Activated T-cell treated with anti-CD3 and anti-CD28 coated beads, Interleukin-2, amount 50 U/mL, for 48 hours (primary cell): ENCODE measurements at regions not wholly inside any gene's neighbourhood (a gene's known extent, or its start where the extent isn't known, plus 50 kb on each side); places are given as distances from the start of the nearest gene placed in this dataset.

Source experiments
- DNase-seq, 2 experiments: peaks; one replicate each; pipeline ENCODE4 v3.0.0-alpha.2; 2020

DNA sequence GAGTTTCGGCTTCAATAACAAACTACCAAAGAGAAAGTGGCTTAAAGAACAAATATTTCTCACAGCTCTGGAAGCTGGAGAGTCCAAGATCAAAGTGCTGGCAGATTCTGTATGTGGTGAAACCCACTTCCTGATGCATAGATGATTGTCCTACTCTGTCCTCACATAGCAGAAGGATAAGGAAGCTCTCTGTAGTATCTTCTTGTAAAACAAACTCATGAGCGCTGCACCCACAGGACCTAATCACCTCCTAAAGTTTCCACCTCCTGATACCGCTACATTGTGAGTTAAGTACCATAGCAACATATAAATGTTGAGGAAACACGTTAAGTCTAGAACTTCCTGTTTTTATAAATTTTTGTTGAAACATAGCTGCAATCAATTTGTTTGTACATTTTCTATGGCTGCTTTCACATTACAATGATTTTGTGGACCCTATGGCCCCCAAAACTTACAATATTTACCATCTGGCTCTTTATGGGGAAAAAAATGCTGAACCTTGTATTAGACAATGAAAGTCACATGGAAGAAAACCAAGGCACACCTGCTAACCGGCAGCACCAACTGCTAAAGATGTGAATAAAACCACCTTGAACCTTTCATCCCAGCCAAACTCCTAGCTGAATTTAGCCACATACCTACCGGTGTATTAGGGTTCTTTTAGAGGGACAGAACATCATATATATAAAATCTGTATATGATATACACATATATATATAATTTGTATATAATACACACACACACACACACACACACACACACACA lies 1423.4 kb downstream of the NCAM2 start:
- DNase-seq: no peak

DNA sequence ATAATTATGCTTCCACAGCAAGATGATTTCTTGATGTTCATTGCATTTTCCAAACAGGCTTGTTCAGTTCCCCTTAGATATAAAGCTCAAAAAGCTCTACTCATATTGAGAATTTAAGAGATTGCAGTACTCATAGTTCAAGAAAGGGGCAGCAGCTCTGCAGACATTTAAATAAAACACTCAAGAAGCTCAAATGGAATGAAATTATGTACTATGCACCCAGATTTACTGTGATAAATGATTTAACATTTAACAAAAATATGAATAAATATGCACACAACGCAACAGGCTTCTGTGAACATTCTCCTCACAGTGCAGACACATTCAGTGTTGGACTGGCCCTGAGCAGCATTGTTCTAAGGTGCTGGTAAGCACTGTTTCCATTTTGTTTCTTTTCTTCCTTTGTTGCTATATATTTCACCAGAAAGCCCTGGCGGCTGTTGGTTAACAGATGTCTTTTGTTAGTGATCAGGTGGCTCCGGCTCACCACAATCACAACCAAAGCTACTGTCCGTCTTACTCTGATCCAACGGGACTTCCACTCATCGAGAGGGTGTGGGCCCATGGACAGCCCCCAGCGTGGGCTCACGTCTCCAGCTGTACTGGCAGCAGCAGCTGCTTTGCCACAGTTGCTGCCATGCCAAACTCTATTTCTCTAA lies 1440.3 kb downstream of the NCAM2 start:
- DNase-seq: no peak

DNA sequence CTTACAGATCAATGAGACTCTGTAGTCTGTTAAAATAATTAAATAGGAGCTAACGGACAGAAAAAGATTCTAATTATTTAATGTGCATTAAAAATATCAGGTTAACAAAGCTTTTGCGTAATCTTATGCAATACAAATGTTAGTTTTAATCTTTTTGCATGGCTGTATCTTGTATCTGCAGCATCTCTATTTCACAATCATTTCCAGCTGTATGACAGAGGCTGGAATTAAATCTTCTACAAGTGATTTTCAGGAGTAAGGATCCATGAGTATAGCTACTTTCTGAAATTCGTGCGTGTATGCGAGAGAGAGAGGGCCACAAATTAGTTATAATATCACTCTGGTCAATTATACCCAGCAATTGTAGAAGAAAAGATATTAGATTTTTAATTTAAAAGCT lies 1446.8 kb downstream of the NCAM2 start:
- DNase-seq: no peak

DNA sequence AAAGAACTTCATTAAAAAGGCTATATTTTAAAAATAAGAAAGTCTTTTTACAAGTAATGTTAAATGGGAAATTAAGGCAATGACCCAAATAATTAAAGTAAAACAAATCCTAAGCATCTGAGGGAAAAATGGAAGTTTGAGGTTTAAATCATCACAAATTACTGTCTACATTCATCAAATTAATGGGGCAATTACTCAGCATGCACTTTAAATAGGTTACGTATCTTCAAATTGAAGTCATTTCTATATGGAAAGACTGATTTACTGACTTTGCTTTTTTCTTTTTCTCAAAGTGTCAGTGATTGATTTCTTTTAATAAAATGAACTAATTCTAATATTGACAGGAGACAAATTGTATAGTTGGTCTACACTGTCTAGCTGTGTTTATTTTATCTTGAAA lies 1452.3 kb downstream of the NCAM2 start:
- no peak for DNase-seq

DNA sequence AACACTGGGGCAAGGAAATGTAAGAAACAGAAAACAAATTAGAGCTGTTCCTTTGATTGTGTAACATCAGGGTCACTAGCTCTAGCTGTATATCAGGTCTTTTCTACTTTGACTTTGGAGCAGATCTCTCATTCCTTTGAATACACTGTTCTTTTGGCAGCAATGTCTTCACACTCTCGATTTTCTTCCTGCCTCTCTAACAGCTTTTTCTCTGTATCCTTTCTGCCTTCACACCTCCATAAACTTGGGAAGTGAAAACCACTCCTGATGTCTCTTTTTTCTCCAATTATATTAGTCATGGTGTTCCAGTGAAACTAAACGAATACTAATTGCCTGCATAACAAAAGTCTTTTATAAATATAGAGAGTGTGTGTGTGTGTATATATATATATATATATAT lies 1458.0 kb downstream of the NCAM2 start:
- no peak for DNase-seq

DNA sequence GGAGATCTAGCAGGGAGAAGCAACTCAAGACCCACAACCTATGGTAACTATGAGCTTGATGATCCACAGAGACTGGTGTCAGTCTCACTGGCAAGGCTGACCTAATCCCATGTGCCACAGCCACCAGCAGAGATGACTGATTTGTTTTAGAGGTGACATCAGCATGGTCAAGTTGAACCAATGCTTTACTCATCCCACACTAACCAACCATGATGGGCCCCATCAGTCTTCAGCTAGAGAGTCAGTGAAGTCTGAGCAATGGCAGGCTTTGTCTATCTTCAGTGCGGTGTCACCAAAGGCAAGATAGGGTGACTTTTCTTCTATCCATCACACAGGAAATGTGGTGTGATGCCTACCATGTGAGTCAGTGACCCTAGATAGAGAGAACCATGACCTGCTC lies 1470.7 kb downstream of the NCAM2 start:
- DNase-seq: no peak

DNA sequence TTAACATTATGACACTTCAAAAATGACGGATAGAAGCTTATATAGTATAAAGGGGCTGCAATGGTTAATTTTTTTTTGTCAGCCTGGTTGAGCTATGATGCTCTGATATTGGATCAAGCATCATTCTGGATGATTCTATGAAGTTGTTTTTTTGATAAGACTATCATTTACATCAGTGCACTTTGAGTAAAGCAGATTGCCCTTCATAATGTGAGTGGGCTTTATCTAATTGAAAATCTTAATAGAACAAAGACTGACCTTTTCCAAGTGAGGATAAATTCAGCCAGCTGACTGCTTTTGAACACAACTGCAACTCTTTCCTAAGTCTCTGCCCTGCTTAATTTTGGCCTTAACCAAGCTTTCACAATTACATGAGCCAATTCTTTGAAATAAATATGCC lies 1476.2 kb downstream of the NCAM2 start:
- no peak for DNase-seq

DNA sequence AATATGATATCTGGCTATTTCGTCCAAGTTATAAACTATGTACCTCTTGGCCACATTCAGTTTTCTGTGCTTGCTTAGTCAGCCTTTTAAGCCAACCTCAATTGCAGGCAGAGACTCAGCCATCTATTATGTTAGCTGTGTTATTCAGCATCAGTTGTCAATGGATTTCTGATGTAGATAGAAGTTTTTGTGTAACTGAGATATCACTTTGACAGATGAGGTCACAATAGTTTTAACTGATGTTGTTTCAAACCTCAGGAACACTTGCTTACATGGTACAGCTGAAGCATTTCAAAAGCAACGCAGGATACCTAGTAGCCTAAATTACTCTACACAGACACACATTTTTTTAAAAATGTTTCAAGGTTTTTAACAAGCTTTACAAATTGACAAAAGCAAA lies 1478.0 kb downstream of the NCAM2 start:
- DNase-seq: no peak

DNA sequence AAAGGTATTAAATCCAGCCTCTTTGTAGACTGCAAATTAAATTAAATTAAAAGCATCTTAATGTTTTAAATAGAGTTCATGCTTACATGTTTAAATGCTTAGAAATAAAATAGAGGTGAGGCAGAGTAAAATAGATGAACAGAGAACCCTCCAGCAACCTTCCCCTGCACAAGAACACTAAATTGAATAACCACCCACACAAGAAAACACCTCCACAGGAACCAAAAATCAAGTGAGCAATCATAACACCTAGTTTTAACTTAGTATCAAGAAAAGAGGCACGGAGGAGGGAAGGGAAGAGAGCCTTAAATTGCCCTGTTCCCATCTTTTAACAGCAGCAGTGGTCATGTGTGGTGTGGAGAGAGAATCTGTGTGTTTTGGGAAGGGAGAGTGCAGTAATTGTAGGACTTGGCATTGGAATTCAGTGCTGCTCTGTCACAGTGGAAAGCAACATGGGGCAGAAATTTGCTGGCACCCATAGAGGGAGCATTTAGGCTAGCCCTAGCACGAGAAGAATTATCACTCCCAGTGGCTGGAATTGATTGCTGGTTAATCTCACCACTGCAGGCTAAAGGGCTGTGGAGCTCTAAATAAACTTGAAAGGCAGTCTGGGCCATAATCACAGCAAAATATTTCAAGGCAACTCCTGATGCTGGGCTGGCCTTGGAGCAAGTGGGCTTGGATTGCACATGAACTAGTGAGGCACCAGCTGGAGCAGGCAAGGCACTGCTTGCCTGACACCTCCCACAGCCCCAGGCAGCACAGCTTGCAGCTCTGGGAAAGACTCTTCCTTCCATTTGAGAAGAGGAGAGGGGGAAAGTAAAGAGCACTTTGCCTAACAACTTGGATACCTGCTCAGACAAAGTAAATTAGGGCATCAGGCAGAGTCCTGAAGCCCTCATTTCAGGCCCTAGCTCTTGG lies 1478.8 kb downstream of the NCAM2 start:
- no peak for DNase-seq

DNA sequence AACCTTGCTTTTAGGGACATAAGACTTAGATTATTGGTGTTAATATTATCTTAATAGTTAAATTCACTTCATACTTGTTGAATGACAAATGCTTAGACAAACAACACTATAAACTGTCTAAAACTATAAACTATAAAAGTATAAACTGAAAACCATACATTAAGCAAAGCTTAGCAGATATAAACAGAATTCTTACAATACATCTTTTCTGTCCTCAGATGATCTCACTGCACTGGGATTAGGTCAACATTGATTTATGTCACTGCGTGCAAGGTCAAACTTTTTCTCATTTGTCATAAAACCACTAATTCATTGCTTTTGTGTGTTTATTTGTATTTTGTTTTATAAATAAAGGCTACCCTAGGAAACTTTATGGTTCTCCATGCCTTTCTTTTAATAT lies 1491.8 kb downstream of the NCAM2 start:
- DNase-seq: no peak

DNA sequence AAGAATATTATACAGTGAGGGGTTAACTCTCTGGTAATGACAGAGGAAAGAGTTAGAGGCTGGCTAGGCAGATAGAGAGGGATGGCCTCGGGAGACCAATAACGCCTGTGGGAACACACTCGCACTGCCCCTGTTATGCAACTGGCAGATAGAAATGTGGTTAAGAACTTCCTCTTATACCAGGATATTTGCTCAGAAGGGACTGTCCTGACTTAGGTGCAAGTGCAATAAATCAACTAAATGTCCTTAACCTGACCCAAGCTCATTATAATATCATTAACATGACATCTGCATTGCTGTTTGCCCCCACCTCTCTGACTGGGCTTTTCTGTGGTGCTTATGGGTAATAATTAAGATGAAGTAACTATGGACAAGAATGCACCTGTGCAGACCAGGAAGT lies 1518.0 kb downstream of the NCAM2 start:
- DNase-seq: no peak

DNA sequence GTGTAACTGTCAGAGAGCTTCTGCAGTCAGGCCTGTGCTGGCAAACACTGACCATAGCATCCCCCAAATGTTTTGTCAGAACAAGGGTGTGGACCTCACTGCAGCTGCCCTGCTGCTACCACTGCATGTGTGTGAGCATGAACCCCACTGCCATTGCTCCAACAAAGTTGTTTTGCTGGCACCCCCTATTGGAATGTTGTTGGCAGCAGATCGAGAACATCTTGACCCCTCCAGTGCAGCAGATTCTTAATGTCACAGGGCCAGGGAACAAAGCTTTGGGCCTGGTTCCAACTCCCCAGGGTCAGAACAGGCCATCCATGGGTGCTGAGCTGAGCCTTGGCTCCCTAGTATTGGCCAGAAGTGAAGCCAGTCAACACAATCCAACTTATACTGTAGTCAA lies 1537.4 kb downstream of the NCAM2 start:
- DNase-seq: no peak

DNA sequence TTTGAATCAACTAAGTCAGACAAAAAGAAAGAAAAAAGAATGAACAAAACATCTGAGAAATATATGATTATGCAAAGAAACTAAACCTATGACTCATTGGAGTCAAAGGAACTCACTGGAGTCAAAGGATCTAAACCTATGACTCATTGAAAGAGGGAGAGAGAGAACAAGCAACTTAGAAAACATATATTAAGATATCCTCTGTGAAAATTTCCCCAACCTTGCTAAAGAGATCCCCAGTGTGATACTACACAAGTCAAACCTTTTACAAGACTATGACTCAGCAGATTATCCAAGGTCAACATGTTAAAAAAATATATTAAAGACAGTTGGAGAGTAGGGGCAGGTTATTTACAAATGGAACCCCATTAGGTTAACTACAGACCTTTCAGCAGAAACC lies 1538.3 kb downstream of the NCAM2 start:
- DNase-seq: no peak

DNA sequence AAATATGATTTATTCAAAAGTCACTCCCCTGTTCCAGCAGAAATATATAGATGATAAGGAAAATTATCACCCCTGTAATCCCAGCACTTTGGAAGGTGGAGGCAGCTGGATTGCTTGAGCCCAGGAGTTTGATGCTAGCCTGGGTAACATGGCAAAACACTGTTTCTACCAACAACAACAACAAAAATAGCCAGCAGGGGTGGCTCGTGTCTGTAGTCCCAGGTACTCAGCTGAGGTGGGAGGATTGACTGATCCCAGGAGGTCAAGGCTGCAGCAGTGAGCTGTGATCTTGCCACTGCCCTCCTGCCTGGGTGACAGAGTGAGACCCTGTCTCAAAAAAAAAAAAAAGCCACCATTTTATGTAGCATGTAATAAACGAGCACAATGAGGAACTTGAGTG lies 1546.5 kb downstream of the NCAM2 start:
- no peak for DNase-seq

DNA sequence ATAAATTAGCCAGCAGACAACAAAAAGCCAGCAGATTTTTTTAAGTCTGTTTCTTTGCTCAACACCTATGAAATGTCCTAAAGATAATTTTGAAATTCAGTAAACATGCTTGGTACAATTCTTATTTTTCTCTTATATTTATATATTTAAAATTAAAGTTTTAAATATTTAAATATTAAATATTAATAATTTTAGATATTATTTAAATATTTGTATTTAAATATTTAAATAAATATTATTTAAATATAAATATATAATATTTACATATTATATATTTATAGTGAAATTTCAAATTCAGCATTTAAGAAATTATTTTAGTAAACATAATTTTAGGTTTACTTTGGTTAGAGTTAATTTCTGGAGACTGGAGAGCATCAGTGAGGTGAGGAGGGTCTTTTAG lies 1554.2 kb downstream of the NCAM2 start:
- DNase-seq: no peak

DNA sequence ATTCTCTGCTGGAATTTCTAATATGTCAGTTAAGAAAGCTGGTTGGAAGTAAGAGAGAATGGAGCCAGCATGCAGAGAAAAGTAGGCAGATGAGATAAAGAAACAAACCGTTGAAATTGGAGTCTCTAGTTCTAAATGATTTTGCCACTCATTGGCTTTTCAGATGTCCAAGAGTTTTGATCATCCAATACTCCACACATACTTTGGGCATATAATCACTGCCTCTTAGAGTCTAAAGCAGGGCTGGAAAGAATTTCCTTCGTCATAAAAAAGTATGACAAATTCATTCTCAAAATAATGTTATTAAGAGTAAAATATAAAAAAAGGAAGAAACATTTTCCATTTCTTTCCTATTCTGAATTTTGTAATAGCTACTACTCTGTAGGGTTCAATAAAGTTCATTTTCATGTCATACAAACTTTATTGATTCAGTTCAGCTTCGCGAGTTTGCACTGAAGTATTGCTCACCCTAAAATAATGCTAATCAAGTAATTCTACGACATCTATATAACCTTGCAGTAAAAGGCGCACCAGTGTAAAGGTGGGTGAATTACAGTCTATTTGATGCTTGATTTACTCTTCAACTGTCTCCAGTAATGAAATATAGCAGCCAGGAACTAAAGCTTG lies 1556.6 kb downstream of the NCAM2 start:
- DNase-seq: no peak

DNA sequence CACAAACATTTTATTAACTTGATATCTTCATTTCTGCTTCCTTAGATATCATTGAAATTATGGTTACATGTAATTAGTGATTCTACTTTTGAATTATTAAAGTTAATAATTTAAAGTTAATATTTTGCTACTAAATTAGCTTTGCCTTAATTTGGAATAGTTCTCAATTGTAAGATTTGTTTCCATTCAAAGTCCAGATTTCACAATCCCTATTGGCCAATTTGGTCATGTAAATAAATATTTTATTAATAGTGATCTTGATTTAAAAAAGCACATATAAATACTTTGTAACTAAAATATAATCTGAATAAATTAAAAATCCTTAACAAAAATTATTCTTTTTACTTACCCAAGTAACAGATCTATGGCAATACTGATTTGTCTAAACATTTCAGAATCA lies 1558.6 kb downstream of the NCAM2 start:
- DNase-seq: no peak

DNA sequence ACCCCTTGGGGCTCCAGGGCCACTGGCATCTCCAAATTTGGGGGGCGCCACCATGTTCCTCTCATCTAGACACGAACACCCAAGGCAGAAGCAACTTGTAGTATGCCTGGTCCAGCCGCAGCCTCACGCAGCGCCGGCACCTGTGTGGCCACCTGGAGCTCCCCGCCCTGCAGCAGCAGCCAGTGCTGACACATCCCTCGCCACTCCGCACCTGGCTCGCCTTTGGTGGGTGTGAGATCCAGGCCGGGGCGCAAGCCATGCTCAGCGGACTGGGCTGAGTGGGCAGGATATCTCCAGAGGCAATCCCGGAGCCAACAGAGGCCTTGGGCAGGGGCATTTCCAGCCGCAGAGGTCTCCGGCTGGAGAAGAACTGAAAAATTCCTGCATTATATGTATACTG lies 1563.7 kb downstream of the NCAM2 start:
- no peak for DNase-seq

DNA sequence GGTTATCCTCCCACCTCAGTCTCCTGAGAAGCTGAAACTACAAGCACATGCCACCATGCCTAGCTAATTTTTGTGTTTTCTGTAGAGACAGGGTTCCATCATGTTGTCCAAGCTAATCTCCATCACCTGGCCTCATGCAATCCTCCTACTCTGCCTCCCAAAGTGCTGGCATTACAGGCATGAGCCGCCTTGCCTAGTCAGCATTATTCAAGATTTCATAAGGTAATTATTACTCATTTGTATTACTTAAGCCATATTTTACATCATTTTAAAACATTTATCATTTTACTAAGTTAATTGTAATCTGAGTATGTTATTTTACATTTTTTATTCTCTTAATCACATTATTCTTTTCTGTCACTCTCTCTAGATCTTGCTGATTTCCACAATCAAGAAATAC lies 1575.6 kb downstream of the NCAM2 start:
- DNase-seq: no peak

DNA sequence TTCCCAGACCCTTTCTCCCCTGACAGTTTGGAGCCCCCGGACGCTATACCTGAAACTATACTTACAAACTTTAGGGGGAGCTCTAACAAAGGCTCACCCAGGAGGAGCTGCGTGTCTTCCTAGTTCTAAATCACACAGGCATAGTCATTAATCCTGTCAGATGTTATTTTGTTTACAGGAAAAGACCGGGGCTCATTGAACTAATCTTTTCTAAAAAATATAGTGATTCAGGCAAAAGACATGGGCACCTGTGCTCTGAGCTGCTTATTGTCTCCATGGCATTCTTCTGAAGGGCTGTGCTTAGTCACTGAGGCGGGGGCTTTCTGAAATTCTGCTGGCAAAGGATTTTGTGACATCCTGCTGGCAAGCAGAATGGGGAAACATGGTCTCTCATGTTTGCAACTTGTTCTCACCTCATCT lies 1577.0 kb downstream of the NCAM2 start:
- no peak for DNase-seq

DNA sequence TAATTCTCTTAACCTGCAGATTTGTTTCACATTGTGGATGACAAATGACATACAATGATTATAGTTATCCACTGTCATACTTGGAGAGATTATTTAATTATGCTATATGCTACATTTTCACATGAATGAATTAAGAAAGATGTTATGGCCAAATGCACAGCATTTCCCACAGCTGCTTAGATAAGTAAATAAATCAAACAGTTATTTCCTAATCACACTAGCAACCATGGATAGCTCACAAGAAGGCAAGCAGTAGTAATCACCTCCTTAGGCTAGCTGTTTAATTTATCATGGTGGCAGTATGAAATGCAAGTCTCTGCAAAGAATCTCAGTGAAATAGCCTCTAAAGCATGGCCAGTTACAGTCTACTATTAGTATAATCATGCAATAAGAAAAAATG lies 1581.5 kb downstream of the NCAM2 start:
- DNase-seq: no peak

DNA sequence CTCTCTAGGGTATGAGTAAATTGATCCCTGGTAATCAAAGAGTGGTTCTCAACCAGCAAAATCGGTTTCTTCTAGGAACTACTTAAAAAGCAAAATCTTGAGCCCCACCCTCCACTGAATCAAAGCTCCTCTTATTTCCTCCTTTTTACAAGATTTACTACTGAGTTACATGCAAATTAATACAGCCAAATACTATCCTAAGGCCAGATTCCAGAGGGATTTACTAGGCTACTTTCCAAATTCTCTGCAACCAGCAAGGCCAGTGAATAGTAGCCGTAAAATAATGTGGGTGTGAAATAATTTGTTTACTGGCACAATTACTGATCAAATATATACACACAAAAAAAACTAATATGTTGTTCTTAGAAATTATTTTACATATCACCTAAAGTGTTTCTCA lies 1583.8 kb downstream of the NCAM2 start:
- no peak for DNase-seq

DNA sequence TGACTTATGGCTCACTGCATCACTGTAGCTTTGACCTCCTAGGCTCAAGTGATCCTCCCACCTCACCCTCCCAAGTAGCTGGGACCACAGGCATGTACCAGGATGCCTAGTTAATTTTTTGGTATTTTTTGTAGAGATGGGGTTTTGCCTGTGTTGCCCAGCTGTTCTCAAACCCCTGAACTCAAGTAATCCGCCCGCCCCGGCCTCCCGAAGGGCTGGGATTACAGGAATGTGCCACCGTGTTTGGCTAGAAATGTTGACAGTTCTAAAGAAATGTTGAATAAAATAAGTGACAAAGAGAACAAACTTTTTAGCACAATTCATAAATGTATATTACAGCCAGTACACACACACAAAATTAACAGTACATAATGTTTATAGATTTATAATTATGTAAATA lies 1586.1 kb downstream of the NCAM2 start:
- DNase-seq: no peak
